Omental fat pad (tissue), 3 donors: ENCODE measurements at regions not wholly inside any gene's neighbourhood (a gene's known extent, or its start where the extent isn't known, plus 50 kb on each side); places are given as distances from the start of the nearest gene placed in this dataset.

Experiments
- ATAC-seq: fragments of 150-250 bp; one replicate; pipeline ENCODE4 v1.9.1; 2016; ENCODE audit warnings: mild to moderate bottlenecking, moderate library complexity; ENCODE audit not compliant: low FRiP score
- DNase-seq: peaks from one replicate; pipeline ENCODE4 v3.0.0-alpha.2; 2019; ENCODE audit warnings: low spot score
- TF ChIP-seq, protein P1 (sequence below), 3 donors: fragments of 450-650 bp; IDR thresholded peaks; one replicate each; pipeline ENCODE4 v1.5.1; 2016 to 2017; ENCODE audit warnings: antibody characterized with exemption in 3 of 3, mild to moderate bottlenecking in 3 of 3, moderate library complexity in 2 of 3

DNA sequence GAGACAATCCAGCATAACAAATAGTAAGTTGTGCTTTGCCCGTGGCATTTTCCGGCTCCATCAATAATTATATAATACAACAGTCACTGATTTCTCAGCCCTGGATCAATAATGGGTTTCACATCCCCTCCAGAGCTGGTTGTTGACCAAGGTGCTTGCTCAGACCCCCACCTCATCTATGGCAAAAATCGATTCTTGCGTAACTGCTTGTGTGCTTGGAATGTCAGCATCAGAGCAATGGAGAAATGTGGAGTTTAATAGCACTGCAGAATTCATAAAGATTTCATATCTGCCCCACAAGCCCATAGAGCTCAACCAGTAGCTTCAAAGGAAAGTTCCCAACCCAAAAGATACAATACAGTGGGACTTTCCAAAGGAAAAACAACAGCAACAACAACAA lies 1098.5 kb downstream of the IGSF11 start:
- TF ChIP-seq, protein P1, sequence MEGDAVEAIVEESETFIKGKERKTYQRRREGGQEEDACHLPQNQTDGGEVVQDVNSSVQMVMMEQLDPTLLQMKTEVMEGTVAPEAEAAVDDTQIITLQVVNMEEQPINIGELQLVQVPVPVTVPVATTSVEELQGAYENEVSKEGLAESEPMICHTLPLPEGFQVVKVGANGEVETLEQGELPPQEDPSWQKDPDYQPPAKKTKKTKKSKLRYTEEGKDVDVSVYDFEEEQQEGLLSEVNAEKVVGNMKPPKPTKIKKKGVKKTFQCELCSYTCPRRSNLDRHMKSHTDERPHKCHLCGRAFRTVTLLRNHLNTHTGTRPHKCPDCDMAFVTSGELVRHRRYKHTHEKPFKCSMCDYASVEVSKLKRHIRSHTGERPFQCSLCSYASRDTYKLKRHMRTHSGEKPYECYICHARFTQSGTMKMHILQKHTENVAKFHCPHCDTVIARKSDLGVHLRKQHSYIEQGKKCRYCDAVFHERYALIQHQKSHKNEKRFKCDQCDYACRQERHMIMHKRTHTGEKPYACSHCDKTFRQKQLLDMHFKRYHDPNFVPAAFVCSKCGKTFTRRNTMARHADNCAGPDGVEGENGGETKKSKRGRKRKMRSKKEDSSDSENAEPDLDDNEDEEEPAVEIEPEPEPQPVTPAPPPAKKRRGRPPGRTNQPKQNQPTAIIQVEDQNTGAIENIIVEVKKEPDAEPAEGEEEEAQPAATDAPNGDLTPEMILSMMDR (IDR thresholded peaks at IDR 0.05): no peak
- ATAC-seq: no peak
- no peak for DNase-seq

DNA sequence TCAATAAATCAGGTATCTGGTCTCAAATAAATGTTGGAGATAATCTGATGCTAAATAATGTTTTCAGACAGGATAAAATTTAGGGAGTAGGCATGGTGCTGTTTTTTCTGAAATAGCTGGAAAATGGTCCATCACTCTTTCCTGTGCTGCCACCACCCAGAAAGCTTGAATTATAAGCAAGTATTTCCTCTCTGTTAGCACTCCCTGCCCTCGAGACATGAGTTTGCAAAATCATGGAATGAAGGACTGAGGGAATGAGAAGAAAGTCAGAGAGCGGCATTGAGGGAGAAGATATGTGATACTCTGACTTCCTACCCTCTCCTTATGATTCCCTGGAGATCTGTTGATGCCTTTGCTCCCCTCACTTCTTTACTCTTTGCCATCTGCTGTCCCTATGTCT lies 1095.7 kb downstream of the IGSF11 start:
- DNase-seq (no peak), ATAC-seq (no peak)
- TF ChIP-seq, protein P1 (IDR thresholded peaks at IDR 0.05): no peak

DNA sequence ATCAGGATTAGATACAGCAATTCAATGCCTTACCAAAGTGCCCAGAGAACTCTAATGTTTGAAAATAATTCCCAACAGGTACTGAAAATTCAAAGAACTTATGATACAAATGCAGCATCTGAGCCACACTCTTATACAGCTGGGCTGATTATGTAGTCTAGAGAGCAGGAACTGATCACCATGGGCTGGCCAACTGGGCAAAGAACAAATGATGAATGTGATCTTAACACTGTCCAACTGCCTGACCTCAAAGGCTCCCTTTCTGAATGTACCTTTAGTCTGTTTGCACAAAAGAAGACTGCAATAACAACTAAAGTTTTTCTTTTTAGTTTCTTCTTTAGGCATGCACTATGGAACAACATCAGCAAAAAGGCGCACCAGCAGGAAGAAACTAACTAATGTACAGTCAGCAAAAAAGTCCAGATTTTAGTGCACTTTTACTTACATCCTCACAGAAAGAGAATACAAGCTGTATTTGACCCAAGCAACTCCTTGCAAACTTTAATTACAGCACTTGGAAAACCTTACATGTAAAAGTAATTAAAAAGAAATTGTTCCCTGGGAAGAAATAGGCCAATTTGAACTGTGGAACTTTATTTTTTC lies 1095.1 kb downstream of the IGSF11 start:
- TF ChIP-seq, protein P1 (IDR thresholded peaks at IDR 0.05): no peak
- DNase-seq (no peak), ATAC-seq (no peak)

DNA sequence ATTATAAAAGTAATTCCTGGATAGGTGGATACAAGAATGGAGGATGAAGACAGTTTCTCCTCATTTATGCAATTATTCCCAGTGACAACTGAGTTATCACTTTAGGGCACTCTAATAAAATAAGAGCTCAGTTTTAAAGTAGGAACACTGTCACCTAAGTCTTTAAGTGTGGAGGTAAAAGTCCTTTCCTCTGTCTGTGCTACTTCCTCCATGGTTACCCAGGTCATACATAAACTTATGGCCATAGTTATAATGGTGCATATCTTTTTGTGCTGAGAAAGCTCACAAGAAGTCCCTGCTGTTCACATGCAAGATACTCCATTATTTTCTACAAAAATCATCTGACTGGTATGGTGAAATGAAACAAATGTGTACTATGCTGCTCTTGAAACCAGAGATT lies 1093.6 kb downstream of the IGSF11 start:
- TF ChIP-seq, protein P1 (IDR thresholded peaks at IDR 0.05): no peak
- DNase-seq (no peak), ATAC-seq (no peak)

DNA sequence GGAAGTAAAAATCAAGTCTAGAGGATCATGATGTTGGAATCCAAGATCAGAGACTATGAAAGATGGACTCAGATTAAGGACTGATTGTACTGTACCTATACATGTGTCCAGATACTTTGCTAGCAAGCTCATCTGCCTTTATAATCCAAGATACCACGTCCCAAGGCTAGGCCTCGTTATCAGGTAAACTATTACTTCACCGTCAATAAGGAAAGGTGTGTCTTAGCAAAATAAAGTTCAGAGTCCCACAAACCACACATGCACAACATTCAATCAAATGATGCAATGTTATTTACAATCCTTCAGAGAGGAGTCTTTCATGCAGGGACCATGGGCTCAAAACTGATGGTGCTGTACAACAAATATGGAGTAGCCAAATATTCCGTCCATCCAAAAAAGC lies 1092.9 kb downstream of the IGSF11 start:
- TF ChIP-seq, protein P1 (IDR thresholded peaks at IDR 0.05): no peak
- ATAC-seq (no peak), DNase-seq (no peak)

DNA sequence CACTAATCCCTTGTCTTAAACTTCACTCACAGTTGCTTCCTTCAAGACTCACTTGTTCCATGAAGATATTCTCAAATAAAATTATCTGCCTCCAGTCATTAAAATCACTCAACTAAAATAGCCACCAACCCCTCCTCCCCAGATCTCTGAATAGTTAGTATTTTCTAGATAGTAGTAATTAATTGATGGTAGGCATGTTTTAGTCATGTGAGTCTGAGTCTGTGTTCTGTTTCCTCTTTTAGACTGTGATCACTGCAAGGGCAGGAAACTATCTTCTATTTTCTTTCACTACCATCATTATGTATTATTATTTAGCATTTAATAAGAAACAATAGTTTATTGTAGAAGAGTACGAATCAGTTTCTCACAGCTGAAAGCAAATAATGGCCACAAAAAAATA lies 1080.5 kb downstream of the IGSF11 start:
- DNase-seq (no peak), ATAC-seq (no peak)
- TF ChIP-seq, protein P1 (IDR thresholded peaks at IDR 0.05): no peak

DNA sequence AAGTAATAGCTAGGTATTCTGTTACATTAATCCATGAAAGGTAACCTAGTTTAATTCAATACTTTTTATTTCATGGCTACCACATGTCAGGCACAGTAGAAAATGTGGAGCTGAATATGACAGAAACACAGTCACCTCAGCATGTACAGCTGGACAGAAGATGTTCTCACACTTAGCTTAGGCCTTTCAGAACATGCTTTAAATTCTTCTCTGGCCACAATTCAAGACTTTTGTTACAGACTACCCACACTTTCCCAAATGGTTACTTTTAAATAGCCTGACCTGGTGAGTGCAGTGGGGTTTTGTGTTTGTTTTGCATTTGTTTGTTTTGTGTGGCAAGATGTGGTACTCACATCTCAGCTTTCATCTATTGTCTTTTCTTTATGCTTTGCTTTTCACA lies 1079.5 kb downstream of the IGSF11 start:
- DNase-seq (no peak), ATAC-seq (no peak)
- TF ChIP-seq, protein P1 (IDR thresholded peaks at IDR 0.05): no peak
